ENCODE measurements at regions not wholly inside any gene's neighbourhood (a gene's known extent, or its start where the extent isn't known, plus 50 kb on each side); places are given as distances from the start of the nearest gene placed in this dataset.

DNA sequence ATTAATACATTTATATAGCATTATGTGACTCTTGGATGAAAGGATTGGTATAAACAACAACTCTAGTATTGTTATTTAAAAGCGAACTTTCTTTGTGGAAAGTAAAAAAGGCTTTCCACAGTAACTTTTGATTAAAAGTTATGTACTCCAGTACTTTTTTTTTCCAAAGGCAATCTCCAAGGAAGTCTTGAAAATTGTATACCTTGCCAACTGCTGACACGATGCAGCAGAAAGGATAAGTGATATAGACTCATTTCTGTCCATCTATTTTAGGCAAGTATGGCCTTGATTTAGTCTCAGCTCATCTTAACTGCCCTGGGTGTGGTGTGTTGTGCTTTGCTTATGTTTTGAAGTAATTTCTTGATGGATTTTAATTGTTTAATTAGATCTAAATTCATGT is 79.7 kb downstream of the OTOL1 start:
- Mint-ChIP-seq H3K9me3 (peaks cover 0 to 2% (median 0%) of the 10 kb centered on the region in 9 donors), H3K27ac (no peak overlapping the region), H3K36me3 (no peaks in the 10 kb centered on the region), H3K4me1 (no peaks in the 10 kb centered on the region), H3K27me3 (peaks cover 2 to 18% (median 4%) of the 10 kb centered on the region in 5 donors), H3K4me3 (no peak overlapping the region)
- ATAC-seq (no peak), DNase-seq (no peak)
- POLR2A ChIA-PET, result no interaction called here

GRCh38 chr3:161576714-161577510 is 80.3 kb downstream of the OTOL1 start:
- ATAC-seq (no peak), DNase-seq (no peak)
- Mint-ChIP-seq H3K27ac (no peak overlapping the region), H3K9me3 (peaks cover 0 to 2% (median 0%) of the 10 kb centered on the region in 9 donors), H3K27me3 (peaks cover 2 to 18% (median 4%) of the 10 kb centered on the region in 5 donors), H3K4me3 (no peak overlapping the region), H3K36me3 (no peaks in the 10 kb centered on the region), H3K4me1 (no peaks in the 10 kb centered on the region)
- POLR2A ChIA-PET, result no interaction called here

DNA sequence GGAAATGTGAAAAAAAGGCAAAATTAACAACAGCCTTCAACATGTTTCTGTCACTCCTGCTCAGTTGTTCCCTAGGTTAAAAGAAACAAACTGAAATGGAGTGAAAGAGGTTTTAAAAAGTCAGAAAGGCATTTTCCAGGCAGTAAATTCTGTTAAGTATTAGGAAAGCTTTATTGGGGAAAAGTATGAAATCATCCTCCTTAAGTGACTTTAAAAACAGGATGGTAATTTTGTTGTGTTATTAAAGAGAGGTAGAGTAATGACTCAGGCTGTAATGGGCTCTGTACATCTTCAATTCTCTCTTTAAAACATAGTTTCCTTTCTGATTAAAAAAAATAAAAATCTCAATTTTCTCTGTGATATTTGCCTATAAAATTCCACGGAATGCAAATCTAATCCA is 81.1 kb downstream of the OTOL1 start:
- POLR2A ChIA-PET, result no interaction called here
- Mint-ChIP-seq H3K27ac (no peak overlapping the region), H3K27me3 (peaks cover 2 to 18% (median 4%) of the 10 kb centered on the region in 5 donors), H3K36me3 (no peaks in the 10 kb centered on the region), H3K9me3 (peaks cover 0 to 2% (median 0%) of the 10 kb centered on the region in 9 donors), H3K4me3 (no peak overlapping the region), H3K4me1 (no peaks in the 10 kb centered on the region)
- ATAC-seq (no peak), DNase-seq (no peak)

- ATAC-seq (no peak), DNase-seq (no peak)
- no peaks in the 10 kb centered on the region for H3K9me3 Mint-ChIP-seq
- POLR2A ChIA-PET, result no interaction called here
- H3K4me3 Mint-ChIP-seq, result no peak overlapping the region
- H3K27me3 Mint-ChIP-seq, result peaks cover 0 to 15% (median 4%) of the 10 kb centered on the region in 5 donors
- no peaks in the 10 kb centered on the region for H3K4me1 Mint-ChIP-seq
- no peaks in the 10 kb centered on the region for H3K36me3 Mint-ChIP-seq
- H3K27ac Mint-ChIP-seq, result no peak overlapping the region
Observed at GRCh38 chr3:161579395-161580126, 83.0 kb downstream of the OTOL1 start.

- Mint-ChIP-seq H3K4me3 (no peak overlapping the region), H3K27me3 (peaks cover 0 to 9% (median 1%) of the 10 kb centered on the region in 5 donors), H3K4me1 (no peaks in the 10 kb centered on the region), H3K36me3 (peaks cover 0 to 2% (median 0%) of the 10 kb centered on the region in 3 donors), H3K9me3 (peaks cover 0 to 7% (median 0%) of the 10 kb centered on the region in 9 donors), H3K27ac (no peak overlapping the region)
- POLR2A ChIA-PET, result no interaction called here
- DNase-seq, result no peak
- no peak for ATAC-seq
Observed at GRCh38 chr3:161585922-161586321, 89.3 kb downstream of the OTOL1 start.

DNA sequence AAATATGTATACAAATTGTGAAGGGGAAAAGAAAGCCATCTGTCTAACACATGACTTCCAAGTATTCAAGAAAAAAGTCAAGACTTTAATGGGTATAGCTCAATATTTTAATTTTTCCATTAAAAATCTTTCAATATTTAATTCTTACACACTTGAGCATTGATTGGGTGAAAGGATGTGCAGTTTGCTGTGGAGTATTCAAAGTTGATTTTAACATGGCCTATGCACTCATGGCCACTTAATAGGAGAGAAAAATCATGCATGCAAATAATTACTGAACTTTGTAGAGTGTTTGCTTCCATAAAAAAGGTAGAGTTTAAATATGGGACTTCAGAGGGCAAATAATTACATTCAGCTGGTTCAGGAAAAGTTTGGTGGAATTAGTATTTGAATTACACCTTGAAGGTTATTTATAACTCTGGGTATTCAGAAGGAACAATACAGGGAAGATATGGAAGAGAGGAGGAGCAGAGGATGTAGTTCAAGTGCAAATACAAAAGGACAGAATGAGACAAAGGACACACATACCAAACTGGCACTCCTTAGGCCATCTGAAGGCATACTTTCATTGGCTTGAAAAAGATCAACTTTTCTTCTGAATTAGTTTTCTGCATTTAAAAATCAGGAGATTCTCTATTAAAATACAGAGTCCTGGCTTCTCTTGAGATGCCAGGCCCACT is 90.1 kb downstream of the OTOL1 start:
- Mint-ChIP-seq H3K36me3 (peaks cover 0 to 7% (median 2%) of the 10 kb centered on the region in 3 donors), H3K27ac (no peak overlapping the region)

DNA sequence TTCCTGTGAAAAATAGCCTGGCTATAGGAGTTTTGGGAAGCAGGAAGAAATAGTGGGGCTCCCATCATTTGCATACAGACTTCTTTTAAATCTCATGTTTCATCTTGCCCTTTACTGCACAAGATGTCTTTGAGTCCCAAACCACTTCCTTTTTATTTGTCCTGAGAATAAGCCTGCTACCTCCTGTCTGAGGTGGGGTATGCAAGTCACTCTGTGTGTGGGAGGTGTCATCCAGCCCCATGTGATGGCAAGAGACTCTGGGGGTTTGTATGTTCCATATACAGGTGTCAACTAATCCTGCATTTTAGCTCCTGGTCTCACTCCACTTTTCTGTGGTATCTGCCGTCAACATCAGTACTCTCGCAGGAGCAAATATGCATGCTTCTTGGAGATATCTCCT is 102.0 kb downstream of the OTOL1 start:
- no peak overlapping the region for H3K27ac Mint-ChIP-seq
- no peak overlapping the region for H3K4me3 Mint-ChIP-seq
- H3K4me1 Mint-ChIP-seq, result no peaks in the 10 kb centered on the region
- POLR2A ChIA-PET, result no interaction called here
- DNase-seq (no peak), ATAC-seq (no peak)
- no peaks in the 10 kb centered on the region for H3K36me3 Mint-ChIP-seq
- H3K9me3 Mint-ChIP-seq, result peaks cover 0 to 2% (median 0%) of the 10 kb centered on the region in 9 donors
- no peaks in the 10 kb centered on the region for H3K27me3 Mint-ChIP-seq

More for the DNA sequence above, 90.1 kb downstream of the OTOL1 start:
- POLR2A ChIA-PET, result no interaction called here
- Mint-ChIP-seq H3K4me1 (no peaks in the 10 kb centered on the region), H3K27me3 (peaks cover 0 to 9% (median 3%) of the 10 kb centered on the region in 5 donors), H3K9me3 (peaks cover 0 to 14% (median 0%) of the 10 kb centered on the region in 9 donors), H3K4me3 (no peak overlapping the region)
- ATAC-seq, result no peak
- DNase-seq, result no peak

- Mint-ChIP-seq H3K27ac (no peak overlapping the region), H3K27me3 (no peaks in the 10 kb centered on the region), H3K4me1 (no peaks in the 10 kb centered on the region), H3K4me3 (no peak overlapping the region), H3K36me3 (no peaks in the 10 kb centered on the region), H3K9me3 (peaks cover 0 to 5% (median 0%) of the 10 kb centered on the region in 9 donors)
- ATAC-seq (no peak), DNase-seq (no peak)
- POLR2A ChIA-PET, result no interaction called here
Observed at GRCh38 chr3:161599697-161600096, 103.1 kb downstream of the OTOL1 start.

DNA sequence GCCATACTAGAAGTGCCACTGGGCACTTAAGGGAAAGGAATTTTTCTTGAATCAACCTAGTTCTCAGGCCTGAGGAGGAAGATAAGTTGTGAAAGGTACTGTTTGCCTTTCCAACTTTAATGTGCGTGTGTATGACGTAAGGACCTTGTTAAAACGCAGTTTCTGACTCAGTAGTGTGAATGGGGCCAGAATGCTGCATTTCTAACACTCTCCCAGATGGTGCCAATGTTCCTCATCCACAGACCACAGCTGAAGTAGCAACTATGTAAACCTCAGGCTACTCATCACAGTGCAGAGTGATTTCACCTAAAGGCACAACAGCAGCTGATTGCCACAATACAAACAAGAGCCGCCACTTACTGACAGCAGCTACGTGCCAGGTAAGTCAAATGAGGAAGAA is 103.6 kb downstream of the OTOL1 start:
- H3K27ac Mint-ChIP-seq, result no peak overlapping the region
- H3K4me3 Mint-ChIP-seq, result no peak overlapping the region
- no peaks in the 10 kb centered on the region for H3K36me3 Mint-ChIP-seq
- H3K27me3 Mint-ChIP-seq, result no peaks in the 10 kb centered on the region
- POLR2A ChIA-PET, result no interaction called here
- H3K9me3 Mint-ChIP-seq, result peaks cover 0 to 5% (median 0%) of the 10 kb centered on the region in 9 donors
- DNase-seq, result no peak
- ATAC-seq, result no peak
- no peaks in the 10 kb centered on the region for H3K4me1 Mint-ChIP-seq

DNA sequence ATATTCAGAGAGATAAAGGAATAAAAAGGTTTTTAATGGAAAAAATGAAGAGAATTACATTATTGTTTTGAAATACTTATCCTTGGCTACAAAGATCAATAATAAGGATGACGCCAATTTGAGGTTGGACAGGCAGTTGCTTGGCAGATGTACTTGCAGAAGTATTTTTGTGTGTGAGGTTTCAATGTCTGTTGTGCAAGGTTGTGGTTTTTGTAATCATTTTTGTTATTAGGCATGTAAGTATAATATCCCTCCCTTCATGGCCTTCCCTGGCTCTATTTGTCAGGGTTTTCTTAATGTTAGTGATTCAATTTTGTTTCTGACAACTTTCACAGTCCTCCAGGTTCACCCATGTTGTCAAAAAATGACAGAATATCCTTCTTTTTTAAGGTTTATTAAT is 105.9 kb downstream of the OTOL1 start:
- DNase-seq (no peak), ATAC-seq (no peak)
- no peaks in the 10 kb centered on the region for H3K36me3 Mint-ChIP-seq
- POLR2A ChIA-PET, result interaction anchor here (0.6 kb wide), 1 partner anchor 34 kb away, joined by 3 read pairs; no protein-coding TSS in a partner anchor
- no peak overlapping the region for H3K27ac Mint-ChIP-seq
- no peaks in the 10 kb centered on the region for H3K4me1 Mint-ChIP-seq
- H3K27me3 Mint-ChIP-seq, result no peaks in the 10 kb centered on the region
- peaks cover 0 to 5% (median 0%) of the 10 kb centered on the region in 9 donors for H3K9me3 Mint-ChIP-seq
- no peak overlapping the region for H3K4me3 Mint-ChIP-seq

GRCh38 chr3:161602918-161603317 is 106.3 kb downstream of the OTOL1 start:
- H3K27me3 Mint-ChIP-seq, result no peaks in the 10 kb centered on the region
- no peak overlapping the region for H3K4me3 Mint-ChIP-seq
- H3K9me3 Mint-ChIP-seq, result peaks cover 0 to 5% (median 0%) of the 10 kb centered on the region in 9 donors
- no peak for ATAC-seq
- H3K27ac Mint-ChIP-seq, result no peak overlapping the region
- POLR2A ChIA-PET, result interaction anchor here (0.6 kb wide), 1 partner anchor 34 kb away, joined by 3 read pairs; no protein-coding TSS in a partner anchor
- DNase-seq, result no peak
- H3K36me3 Mint-ChIP-seq, result no peaks in the 10 kb centered on the region
- H3K4me1 Mint-ChIP-seq, result no peaks in the 10 kb centered on the region

- no peak overlapping the region for H3K27ac Mint-ChIP-seq
- H3K27me3 Mint-ChIP-seq, result no peaks in the 10 kb centered on the region
- no peaks in the 10 kb centered on the region for H3K4me1 Mint-ChIP-seq
- no peak overlapping the region for H3K4me3 Mint-ChIP-seq
- POLR2A ChIA-PET, result no interaction called here
- DNase-seq (no peak), ATAC-seq (no peak)
- peaks cover 3 to 14% (median 8%) of the 10 kb centered on the region in 9 donors for H3K9me3 Mint-ChIP-seq
- H3K36me3 Mint-ChIP-seq, result peaks cover 0 to 6% (median 0%) of the 10 kb centered on the region in 3 donors
Observed at GRCh38 chr3:161607056-161607455, 110.4 kb downstream of the OTOL1 start.

DNA sequence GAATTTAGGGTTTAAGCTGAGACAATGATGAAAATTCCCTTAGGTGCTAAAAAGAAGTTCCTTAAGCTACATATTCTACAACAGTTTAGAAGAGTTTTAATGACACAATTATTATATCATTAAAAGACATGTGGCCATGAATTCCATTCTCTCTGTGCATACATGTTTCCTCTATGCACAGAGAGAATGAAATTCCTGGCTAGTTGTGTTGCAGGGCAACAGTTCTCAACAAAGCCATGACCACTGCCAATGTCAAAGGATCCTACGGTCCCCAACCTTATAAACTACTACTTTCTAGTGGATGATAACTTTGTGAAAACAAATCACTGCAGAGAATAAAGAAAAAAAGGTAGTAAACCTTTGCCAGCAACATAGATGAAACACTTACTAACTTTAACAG is 122.7 kb downstream of the OTOL1 start:
- no peak for ATAC-seq
- H3K9me3 Mint-ChIP-seq, result peaks cover 0 to 20% (median 0%) of the 10 kb centered on the region in 9 donors
- no peak overlapping the region for H3K27ac Mint-ChIP-seq
- POLR2A ChIA-PET, result no interaction called here
- no peaks in the 10 kb centered on the region for H3K4me1 Mint-ChIP-seq
- H3K4me3 Mint-ChIP-seq, result no peak overlapping the region
- H3K27me3 Mint-ChIP-seq, result peaks cover 0 to 6% (median 0%) of the 10 kb centered on the region in 5 donors
- no peak for DNase-seq
- H3K36me3 Mint-ChIP-seq, result no peaks in the 10 kb centered on the region

Measured in naive thymus-derived CD8-positive, alpha-beta T cell (primary cell).